ENCODE measurements at regions not wholly inside any gene's neighbourhood (a gene's known extent, or its start where the extent isn't known, plus 50 kb on each side); places are given as distances from the start of the nearest gene placed in this dataset.

DNA sequence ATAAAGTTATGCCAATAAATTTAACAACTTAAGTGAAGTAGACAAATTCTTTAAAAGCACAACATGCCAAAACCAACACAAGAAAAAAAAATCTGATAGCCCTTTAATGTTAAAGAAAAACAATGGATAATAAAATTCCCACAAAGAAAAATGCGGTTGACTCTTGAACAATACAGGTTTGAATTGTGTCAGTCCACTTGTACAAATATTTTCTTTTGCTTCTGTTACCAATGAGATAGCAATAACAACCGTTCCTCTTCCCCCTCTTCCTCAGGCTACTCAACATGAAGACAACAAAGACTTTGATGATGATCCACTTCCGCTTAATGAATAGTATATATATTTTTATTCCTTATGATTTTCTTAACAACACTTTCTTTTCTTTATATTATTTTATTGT, 283.9 kb upstream of the MAN1A1 start:
- DNase-seq (ENCODE audit: insufficient read length): no peak
- TF ChIP-seq POLR2AphosphoS5 (IDR thresholded peaks at IDR 0.05; ENCODE audit: low read depth, low read length) (no peak), TAF1 (IDR thresholded peaks at IDR 0.05; ENCODE audit: borderline replicate concordance, low read depth, low read length) (no peak), POLR2A (IDR thresholded peaks at IDR 0.05; ENCODE audit: low read depth, low read length) (no peak)
- no peak for FAIRE-seq

DNA sequence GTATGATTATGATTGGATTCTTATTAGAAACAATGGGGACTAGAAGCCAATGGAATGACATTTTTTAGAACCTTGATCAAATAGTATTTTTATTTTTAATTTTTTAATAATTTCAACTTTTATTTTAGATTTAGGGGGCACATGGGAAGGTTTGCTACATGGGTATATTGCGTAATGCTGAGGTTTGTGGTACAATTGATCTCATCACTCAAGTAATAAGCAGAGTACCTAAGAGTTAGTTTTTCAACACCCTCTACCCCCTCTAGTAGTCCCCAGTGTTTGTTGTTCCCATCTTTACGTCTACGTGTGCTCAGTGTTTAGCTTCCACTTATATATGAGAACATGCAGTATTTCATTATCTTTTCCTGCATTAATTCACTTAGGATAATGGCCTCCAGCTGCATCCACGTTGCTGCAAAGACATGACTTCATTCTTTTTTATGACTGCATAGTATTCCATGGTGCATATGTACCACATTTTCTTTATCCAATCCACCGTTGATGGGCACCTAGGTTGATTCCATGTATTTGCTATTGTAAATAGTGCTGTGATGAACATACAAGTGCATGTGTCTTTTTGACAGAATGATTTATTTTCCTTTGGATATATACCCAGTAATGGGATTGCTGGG, 281.1 kb upstream of the MAN1A1 start:
- DNase-seq (ENCODE audit: insufficient read length) (no peak), FAIRE-seq (no peak)
- TF ChIP-seq POLR2AphosphoS5 (IDR thresholded peaks at IDR 0.05; ENCODE audit: low read depth, low read length): no peak
- TF ChIP-seq TAF1 (IDR thresholded peaks at IDR 0.05; ENCODE audit: borderline replicate concordance, low read depth, low read length): no peak
- TF ChIP-seq POLR2A (IDR thresholded peaks at IDR 0.05; ENCODE audit: low read depth, low read length): no peak

DNA sequence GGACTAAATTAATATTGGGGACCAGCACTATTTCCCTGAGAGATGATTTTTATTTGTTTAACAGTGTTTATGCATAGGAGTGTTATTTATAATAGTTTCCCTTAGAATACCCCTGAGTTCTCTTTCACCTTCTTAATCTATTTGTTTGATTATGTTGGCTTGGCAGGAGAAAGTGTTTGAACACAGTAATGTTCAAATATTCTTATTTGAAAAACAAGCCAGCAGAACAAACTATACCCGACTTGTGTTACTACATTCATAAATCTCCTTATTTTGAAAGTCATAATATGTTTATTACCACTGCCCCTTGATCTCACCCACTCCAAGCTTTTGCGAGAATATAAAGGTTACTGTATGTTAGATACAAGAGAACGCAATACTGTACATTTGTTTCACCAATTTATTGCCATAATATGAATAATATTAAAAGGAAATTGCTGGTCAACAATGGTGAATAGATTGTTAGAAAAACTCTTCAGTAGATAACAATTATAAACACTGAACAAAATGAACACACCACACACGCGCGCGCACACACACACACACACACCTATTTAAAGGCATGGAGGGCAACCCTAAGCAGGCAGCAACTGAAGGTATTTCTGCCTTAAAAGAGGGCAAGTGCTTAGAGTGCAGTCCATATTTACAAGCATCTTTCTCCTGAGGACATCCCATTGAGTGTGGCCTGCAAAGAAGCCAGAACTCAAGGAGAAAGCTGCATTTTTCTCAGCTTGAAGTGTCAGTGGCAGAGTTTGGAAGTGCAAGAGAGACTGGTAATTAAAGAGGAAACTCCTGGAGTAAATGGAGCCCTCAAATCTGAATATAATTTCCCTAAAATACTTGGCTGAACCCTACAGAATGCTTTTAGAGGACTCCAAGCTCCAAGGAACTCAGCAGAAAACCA, 279.4 kb upstream of the MAN1A1 start:
- FAIRE-seq (no peak), DNase-seq (ENCODE audit: insufficient read length) (no peak)
- no peak for TF ChIP-seq TAF1 (IDR thresholded peaks at IDR 0.05; ENCODE audit: borderline replicate concordance, low read depth, low read length)
- no peak for TF ChIP-seq POLR2AphosphoS5 (IDR thresholded peaks at IDR 0.05; ENCODE audit: low read depth, low read length)
- no peak for TF ChIP-seq POLR2A (IDR thresholded peaks at IDR 0.05; ENCODE audit: low read depth, low read length)

DNA sequence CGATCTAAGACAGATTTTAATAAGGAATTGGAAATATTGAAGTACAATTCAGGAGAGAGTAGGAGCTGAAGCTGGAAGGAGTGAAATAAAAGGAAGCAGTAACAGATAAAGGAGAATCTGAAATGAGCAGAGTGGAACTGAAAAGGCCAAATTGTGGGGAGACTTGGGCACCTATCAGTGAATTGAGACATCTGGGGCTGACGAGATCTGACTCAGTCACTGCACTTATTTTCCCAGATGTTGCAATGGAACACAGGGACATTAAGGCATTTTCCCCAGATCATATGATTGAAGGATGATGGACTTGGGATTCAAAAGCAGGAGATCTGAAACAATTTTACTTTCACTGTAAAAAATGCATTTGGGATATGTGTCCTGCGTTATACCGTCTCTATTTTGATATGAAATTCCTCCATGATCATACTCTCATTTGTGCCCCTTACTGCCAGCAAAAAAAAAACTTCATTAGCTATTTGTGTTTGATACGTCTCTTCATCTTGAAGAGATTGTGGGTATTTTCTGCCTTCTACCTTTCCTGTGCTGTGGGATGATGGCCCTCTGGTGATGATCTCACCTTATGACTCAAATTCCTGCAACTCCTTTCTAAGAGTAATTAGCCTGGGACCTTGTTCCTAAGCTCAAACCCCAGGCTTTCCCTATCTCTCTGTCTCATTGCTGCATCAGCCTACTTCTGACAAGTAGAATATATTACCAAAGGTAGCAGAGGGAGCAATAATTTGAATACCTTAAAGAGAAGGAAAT, 278.5 kb upstream of the MAN1A1 start:
- DNase-seq (ENCODE audit: insufficient read length) (no peak), FAIRE-seq (no peak)
- TF ChIP-seq TAF1 (IDR thresholded peaks at IDR 0.05; ENCODE audit: borderline replicate concordance, low read depth, low read length) (no peak), POLR2A (IDR thresholded peaks at IDR 0.05; ENCODE audit: low read depth, low read length) (no peak), POLR2AphosphoS5 (IDR thresholded peaks at IDR 0.05; ENCODE audit: low read depth, low read length) (no peak)

DNA sequence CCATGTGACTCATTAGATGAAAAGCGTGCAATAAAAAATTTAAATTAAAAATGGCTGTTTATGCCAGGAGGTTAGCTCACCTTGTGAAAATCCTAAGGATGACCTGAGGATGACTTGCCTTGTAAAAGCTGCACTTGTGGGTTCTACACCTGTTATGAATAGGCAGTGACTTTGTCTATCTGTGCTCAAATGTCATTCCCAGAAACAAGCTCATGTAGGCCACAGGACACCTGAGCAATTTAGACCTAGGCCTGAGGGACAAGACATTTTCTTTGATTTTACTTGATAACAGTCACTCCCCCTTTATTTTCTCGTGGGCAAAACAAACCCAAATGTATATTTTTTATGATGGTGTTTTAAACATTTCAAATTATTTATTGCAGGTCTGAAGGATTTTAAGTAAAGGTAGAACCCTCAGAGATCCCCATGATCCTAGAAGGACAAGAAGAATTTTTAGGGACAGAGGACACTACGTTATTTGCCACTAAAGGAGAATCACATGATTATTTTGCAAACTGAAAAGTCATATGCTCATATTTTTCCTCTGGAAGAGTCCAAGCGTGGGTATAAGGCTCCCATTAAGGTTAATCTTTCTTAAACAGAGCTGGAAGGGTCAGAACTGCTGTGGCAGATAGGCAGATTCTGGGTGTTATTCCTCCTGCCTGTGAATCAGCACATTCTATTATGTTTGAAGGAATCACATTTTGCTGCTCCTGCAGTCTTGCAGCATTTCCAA, 277.5 kb upstream of the MAN1A1 start:
- TF ChIP-seq POLR2A (IDR thresholded peaks at IDR 0.05; ENCODE audit: low read depth, low read length) (no peak), POLR2AphosphoS5 (IDR thresholded peaks at IDR 0.05; ENCODE audit: low read depth, low read length) (no peak), TAF1 (IDR thresholded peaks at IDR 0.05; ENCODE audit: borderline replicate concordance, low read depth, low read length) (no peak)
- FAIRE-seq (no peak), DNase-seq (ENCODE audit: insufficient read length) (no peak)

DNA sequence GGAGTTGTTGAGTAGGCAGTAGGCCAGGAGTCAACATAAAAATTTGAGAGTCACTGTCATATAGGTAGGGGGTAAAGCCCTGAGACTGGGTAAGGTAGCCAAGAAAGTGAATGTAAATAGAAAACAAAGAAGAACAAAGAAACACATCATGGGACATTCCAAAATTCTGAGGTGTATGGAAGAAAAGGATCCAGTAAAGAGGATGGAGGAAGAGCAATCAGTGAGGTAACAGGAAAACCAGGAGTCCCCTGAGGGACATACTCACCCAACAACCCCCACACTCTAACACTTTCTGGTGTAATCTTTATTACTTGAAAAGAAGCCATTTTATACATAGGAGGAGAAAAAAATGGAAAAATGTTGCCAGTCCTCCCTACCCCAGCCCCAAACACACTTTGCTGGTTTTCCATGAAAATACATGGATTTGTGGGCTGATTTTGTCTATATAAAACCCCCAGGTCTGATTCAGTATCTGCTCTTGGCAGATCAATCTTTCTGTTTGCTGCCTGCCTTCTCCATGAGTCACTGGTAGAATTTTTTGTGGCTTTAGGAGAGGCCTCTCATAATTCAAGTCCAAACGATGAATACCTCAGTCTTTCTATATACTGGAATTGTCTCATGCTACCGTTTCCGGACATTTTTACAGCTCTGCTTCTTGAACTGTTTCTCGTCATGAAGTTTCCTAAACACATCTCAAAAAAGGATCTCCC, 271.4 kb upstream of the MAN1A1 start:
- DNase-seq (ENCODE audit: insufficient read length) (no peak), FAIRE-seq (no peak)
- TF ChIP-seq POLR2AphosphoS5 (IDR thresholded peaks at IDR 0.05; ENCODE audit: low read depth, low read length): no peak
- no peak for TF ChIP-seq POLR2A (IDR thresholded peaks at IDR 0.05; ENCODE audit: low read depth, low read length)
- no peak for TF ChIP-seq TAF1 (IDR thresholded peaks at IDR 0.05; ENCODE audit: borderline replicate concordance, low read depth, low read length)

DNA sequence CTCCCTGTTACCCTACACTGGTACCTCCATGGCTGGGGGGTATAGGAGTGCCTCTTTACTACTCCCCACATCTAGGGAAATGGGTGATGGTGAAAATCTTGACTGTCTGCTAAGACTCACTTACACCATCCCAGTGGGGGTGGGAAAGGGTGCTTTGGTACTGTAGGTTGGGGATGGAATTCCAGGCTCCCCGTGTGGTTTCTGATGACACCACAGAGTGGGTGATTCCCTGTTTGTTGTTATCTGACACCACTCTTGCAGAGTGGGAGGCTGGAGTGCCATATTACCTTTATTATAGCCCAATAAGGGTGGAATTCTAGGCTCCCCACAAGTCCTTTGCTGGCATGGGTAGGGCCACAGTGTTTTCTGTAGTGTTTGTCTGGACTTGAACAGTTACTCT, 264.6 kb upstream of the MAN1A1 start:
- TF ChIP-seq POLR2A (IDR thresholded peaks at IDR 0.05; ENCODE audit: low read depth, low read length) (no peak), POLR2AphosphoS5 (IDR thresholded peaks at IDR 0.05; ENCODE audit: low read depth, low read length) (no peak), TAF1 (IDR thresholded peaks at IDR 0.05; ENCODE audit: borderline replicate concordance, low read depth, low read length) (no peak)
- no peak for DNase-seq (ENCODE audit: insufficient read length)
- FAIRE-seq: no peak

DNA sequence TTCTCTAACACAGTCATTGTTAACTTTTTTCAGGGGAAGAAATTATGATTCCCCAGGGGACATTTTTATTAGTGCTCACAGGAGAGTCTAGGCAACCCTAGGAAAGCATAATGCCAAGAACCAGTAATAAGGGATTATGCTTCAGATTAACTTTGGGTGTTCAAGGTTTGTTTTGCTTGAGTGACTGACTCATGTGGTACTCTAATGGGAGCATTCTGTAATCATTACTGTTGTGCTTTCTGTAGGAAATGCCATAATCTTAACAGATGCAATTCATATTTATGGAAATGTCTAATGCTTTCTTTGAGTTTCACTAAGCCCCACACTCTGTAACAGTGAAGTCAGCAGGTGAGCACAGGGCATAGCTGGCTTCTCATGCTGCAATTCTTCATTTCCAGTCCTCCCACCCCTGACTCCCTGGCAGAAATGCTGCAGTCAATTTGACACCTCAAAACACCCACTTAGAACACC, 263.4 kb upstream of the MAN1A1 start:
- TF ChIP-seq POLR2A (IDR thresholded peaks at IDR 0.05; ENCODE audit: low read depth, low read length): no peak
- TF ChIP-seq POLR2AphosphoS5 (IDR thresholded peaks at IDR 0.05; ENCODE audit: low read depth, low read length): no peak
- no peak for TF ChIP-seq TAF1 (IDR thresholded peaks at IDR 0.05; ENCODE audit: borderline replicate concordance, low read depth, low read length)
- FAIRE-seq: no peak
- no peak for DNase-seq (ENCODE audit: insufficient read length)

DNA sequence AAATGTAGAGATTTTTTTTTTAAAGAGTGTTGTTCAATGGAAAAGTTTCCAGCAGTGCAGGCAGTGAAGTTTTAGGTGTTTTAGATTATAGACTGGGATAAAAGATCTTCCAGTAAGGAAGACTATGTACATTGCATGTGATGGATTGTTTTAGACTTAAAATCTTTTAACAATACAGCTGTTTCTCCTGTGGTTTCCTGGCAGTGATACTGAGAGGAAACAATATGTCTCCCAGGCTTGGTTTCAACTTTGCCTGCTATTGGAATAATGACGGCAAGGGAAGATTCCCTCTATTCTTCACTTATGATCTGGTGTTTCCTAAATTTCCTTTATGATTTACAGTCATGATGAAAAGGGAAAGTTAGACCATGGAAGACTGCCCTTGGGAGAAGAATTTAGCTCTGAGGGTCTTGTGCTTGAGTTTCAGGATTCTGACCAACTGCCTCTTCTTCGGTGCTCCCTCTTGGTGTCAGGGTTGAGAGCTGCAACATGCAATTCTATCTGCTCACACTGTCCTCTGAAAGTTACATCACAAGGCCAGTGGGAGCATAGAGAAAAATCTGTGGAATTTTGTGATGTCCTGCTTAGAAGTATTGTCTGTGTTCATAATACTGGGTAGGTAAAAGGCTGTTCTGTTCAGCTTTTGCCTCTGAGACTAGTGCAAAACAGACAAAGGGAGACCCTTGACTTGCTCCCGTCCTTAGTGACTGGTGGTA, 262.8 kb upstream of the MAN1A1 start:
- DNase-seq (ENCODE audit: insufficient read length) (no peak), FAIRE-seq (no peak)
- no peak for TF ChIP-seq TAF1 (IDR thresholded peaks at IDR 0.05; ENCODE audit: borderline replicate concordance, low read depth, low read length)
- no peak for TF ChIP-seq POLR2A (IDR thresholded peaks at IDR 0.05; ENCODE audit: low read depth, low read length)
- TF ChIP-seq POLR2AphosphoS5 (IDR thresholded peaks at IDR 0.05; ENCODE audit: low read depth, low read length): no peak

DNA sequence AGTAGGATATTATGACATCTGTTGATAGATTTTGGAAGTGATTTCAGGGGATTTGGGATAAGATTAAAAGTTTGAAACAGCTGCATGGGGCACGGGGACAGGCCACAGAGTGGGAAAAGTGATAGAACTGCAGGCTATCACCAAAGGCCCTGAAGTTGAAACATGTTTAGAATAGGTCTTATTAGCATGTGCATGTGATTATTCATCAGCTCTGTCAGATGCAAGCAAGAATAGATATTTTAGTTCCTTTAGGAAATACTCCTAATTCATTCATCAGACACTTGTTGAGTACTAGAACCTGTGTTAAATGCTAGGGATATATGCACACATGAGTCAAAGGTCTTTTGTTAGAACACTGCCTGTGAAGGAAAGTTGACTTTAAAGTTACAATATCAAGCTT, 261.2 kb upstream of the MAN1A1 start:
- TF ChIP-seq POLR2A (IDR thresholded peaks at IDR 0.05; ENCODE audit: low read depth, low read length): no peak
- no peak for TF ChIP-seq TAF1 (IDR thresholded peaks at IDR 0.05; ENCODE audit: borderline replicate concordance, low read depth, low read length)
- no peak for TF ChIP-seq POLR2AphosphoS5 (IDR thresholded peaks at IDR 0.05; ENCODE audit: low read depth, low read length)
- DNase-seq (ENCODE audit: insufficient read length) (no peak), FAIRE-seq (no peak)
